OCI-LY1 (cell line): ENCODE measurements at regions not wholly inside any gene's neighbourhood (a gene's known extent, or its start where the extent isn't known, plus 50 kb on each side); places are given as distances from the start of the nearest gene placed in this dataset.

Experiments
- H2AFZ ChIP-seq: fragments of 200-600 bp; sonication (generic), shearing (Covaris generic); 2 replicates; pipeline ENCODE4 v1.6.0; 2014; ENCODE audit warnings: antibody characterized with exemption, mild to moderate bottlenecking, low read length
- H3F3A ChIP-seq: fragments of 200-600 bp; sonication (generic), shearing (Covaris generic); 2 replicates; pipeline ENCODE4 v1.6.0; 2014; ENCODE audit warnings: mild to moderate bottlenecking, antibody characterized with exemption, low read length, moderate library complexity; ENCODE audit not compliant: insufficient read depth
- H3K27ac ChIP-seq: fragments of 200-600 bp; sonication (generic); 2 replicates; pipeline ENCODE4 v1.5.1; 2014; ENCODE audit warnings: low read length, mixed run types, mild to moderate bottlenecking, low read depth; ENCODE audit not compliant: poor library complexity, severe bottlenecking
- H3K27me3 ChIP-seq: fragments of 200-600 bp; sonication (generic); 2 replicates; pipeline ENCODE4 v1.6.0; 2014; ENCODE audit warnings: antibody characterized with exemption, mild to moderate bottlenecking, low read length, moderate library complexity; ENCODE audit not compliant: insufficient read depth
- H3K36me3 ChIP-seq: fragments of 200-600 bp; sonication (generic); 2 replicates; pipeline ENCODE4 v1.6.1; 2014; ENCODE audit warnings: mild to moderate bottlenecking, antibody characterized with exemption, low read length, moderate library complexity, mixed read lengths; ENCODE audit not compliant: insufficient read depth
- H3K4me1 ChIP-seq: fragments of 200-600 bp; sonication (generic); 2 replicates; pipeline ENCODE4 v1.5.1; 2014; ENCODE audit warnings: mild to moderate bottlenecking, low read length, moderate library complexity; ENCODE audit not compliant: insufficient read depth, severe bottlenecking
- H3K4me2 ChIP-seq: fragments of 200-600 bp; sonication (generic), shearing (Covaris generic); 2 replicates; pipeline ENCODE4 v1.6.1; 2014; ENCODE audit warnings: low read length
- H3K4me3 ChIP-seq: fragments of 200-600 bp; sonication (generic); 2 replicates; pipeline ENCODE4 v1.5.1; 2014; ENCODE audit warnings: low read length, low read depth, mild to moderate bottlenecking, mixed read lengths; ENCODE audit not compliant: poor library complexity, severe bottlenecking
- H3K79me2 ChIP-seq: fragments of 200-600 bp; shearing (Covaris generic); 2 replicates; pipeline ENCODE4 v1.6.1; 2016; ENCODE audit warnings: mixed run types, low read length, mixed read lengths; ENCODE audit not compliant: insufficient read depth
- H3K9ac ChIP-seq: fragments of 200-600 bp; sonication (generic), shearing (Covaris generic); 2 replicates; pipeline ENCODE4 v1.6.1; 2014; ENCODE audit warnings: mild to moderate bottlenecking, low read length, mixed read lengths
- H3K9me2 ChIP-seq: fragments of 200-600 bp; sonication (generic), shearing (Covaris generic); 2 replicates; pipeline ENCODE4 v1.6.1; 2014; ENCODE audit warnings: low read depth, mild to moderate bottlenecking, low read length, mixed read lengths
- H3K9me3 ChIP-seq: fragments of 200-600 bp; shearing (Covaris generic); 2 replicates; pipeline ENCODE4 v1.6.1; 2014; ENCODE audit warnings: low read length, mixed read lengths
- H4K20me1 ChIP-seq: fragments of 200-600 bp; sonication (generic), shearing (Covaris generic); 2 replicates; pipeline ENCODE4 v1.6.0; 2016; ENCODE audit warnings: mild to moderate bottlenecking, low read length; ENCODE audit not compliant: insufficient read depth
- EZH2 ChIP-seq: fragments of 200-600 bp; sonication (generic), shearing (Covaris generic); IDR thresholded peaks from 2 replicates; pipeline ENCODE4 v1.8.0; 2017; ENCODE audit warnings: borderline replicate concordance, mixed run types, mild to moderate bottlenecking, antibody characterized with exemption, low read length, moderate library complexity, mixed read lengths
- TF ChIP-seq, protein P1 (sequence below): fragments of 200-600 bp; sonication (generic), shearing (Covaris generic); IDR thresholded peaks from 2 replicates; pipeline ENCODE4 v1.5.1; 2017; ENCODE audit warnings: mild to moderate bottlenecking, antibody characterized with exemption, low read length, moderate library complexity, mixed read lengths

DNA sequence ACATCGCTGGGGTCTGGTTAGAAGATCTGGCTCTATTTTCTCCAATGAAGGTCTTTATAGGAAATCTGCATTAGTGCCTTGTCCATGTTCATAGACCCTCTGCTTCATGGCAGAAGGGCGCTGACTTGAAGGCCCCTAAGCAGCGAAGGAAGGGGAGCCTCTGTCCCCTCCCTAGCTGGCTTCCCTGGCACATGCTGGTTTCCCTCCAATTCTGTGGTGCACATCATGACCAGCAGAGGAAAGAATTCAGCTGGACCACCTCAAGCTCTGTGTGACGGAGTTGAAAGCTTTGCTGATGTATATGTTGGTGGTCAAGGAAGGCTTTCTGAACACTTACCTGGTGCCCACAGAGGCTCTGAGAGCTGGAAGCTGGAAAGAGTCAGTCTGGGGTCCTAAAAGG is 129.7 kb upstream of the MYLIP start:
- no peak overlapping the region for H2AFZ ChIP-seq

GRCh38 chr6:15997586-15998388 is 131.1 kb upstream of the MYLIP start:
- no peak overlapping the region for H3K9ac ChIP-seq
- H3K4me3 ChIP-seq = no peak overlapping the region
- H3K36me3 ChIP-seq = no peaks in the 10 kb centered on the region
- no peaks in the 10 kb centered on the region for H3K9me2 ChIP-seq
- no peaks in the 10 kb centered on the region for H3K27me3 ChIP-seq
- no peak for TF ChIP-seq EZH2
- TF ChIP-seq, protein P1, sequence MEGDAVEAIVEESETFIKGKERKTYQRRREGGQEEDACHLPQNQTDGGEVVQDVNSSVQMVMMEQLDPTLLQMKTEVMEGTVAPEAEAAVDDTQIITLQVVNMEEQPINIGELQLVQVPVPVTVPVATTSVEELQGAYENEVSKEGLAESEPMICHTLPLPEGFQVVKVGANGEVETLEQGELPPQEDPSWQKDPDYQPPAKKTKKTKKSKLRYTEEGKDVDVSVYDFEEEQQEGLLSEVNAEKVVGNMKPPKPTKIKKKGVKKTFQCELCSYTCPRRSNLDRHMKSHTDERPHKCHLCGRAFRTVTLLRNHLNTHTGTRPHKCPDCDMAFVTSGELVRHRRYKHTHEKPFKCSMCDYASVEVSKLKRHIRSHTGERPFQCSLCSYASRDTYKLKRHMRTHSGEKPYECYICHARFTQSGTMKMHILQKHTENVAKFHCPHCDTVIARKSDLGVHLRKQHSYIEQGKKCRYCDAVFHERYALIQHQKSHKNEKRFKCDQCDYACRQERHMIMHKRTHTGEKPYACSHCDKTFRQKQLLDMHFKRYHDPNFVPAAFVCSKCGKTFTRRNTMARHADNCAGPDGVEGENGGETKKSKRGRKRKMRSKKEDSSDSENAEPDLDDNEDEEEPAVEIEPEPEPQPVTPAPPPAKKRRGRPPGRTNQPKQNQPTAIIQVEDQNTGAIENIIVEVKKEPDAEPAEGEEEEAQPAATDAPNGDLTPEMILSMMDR = no peak
- no peak overlapping the region for H2AFZ ChIP-seq
- no peaks in the 10 kb centered on the region for H3K4me1 ChIP-seq
- H3K4me2 ChIP-seq = no peak overlapping the region
- no peaks in the 10 kb centered on the region for H3K9me3 ChIP-seq
- no peaks in the 10 kb centered on the region for H3K79me2 ChIP-seq
- H3K27ac ChIP-seq = no peak overlapping the region
- no peaks in the 10 kb centered on the region for H3F3A ChIP-seq
- H4K20me1 ChIP-seq = no peaks in the 10 kb centered on the region

More for the DNA sequence above, 129.7 kb upstream of the MYLIP start:
- H3K36me3 ChIP-seq = no peaks in the 10 kb centered on the region
- no peak overlapping the region for H3K27ac ChIP-seq
- H3K4me3 ChIP-seq = no peak overlapping the region
- no peak overlapping the region for H3K4me2 ChIP-seq
- no peaks in the 10 kb centered on the region for H3K9me2 ChIP-seq
- no peak overlapping the region for H3K9ac ChIP-seq
- no peaks in the 10 kb centered on the region for H3K9me3 ChIP-seq
- H3K79me2 ChIP-seq = no peaks in the 10 kb centered on the region
- no peaks in the 10 kb centered on the region for H4K20me1 ChIP-seq
- H3F3A ChIP-seq = no peaks in the 10 kb centered on the region
- H3K27me3 ChIP-seq = no peaks in the 10 kb centered on the region
- H3K4me1 ChIP-seq = no peaks in the 10 kb centered on the region
- no peak for TF ChIP-seq EZH2
- TF ChIP-seq, protein P1 = no peak

- Histone ChIP-seq H3K4me1 (no peaks in the 10 kb centered on the region), H3K9ac (no peak overlapping the region), H3K27me3 (no peaks in the 10 kb centered on the region), H3K79me2 (no peaks in the 10 kb centered on the region), H3K9me2 (no peaks in the 10 kb centered on the region), H3F3A (no peaks in the 10 kb centered on the region), H4K20me1 (no peaks in the 10 kb centered on the region), H3K4me2 (no peak overlapping the region), H3K4me3 (no peak overlapping the region), H3K9me3 (no peaks in the 10 kb centered on the region), H2AFZ (no peak overlapping the region), H3K27ac (no peak overlapping the region), H3K36me3 (no peaks in the 10 kb centered on the region)
- no peak for TF ChIP-seq EZH2
These were observed 132.9 kb upstream of the MYLIP start for GRCh38 chr6:15996030-15996429.

DNA sequence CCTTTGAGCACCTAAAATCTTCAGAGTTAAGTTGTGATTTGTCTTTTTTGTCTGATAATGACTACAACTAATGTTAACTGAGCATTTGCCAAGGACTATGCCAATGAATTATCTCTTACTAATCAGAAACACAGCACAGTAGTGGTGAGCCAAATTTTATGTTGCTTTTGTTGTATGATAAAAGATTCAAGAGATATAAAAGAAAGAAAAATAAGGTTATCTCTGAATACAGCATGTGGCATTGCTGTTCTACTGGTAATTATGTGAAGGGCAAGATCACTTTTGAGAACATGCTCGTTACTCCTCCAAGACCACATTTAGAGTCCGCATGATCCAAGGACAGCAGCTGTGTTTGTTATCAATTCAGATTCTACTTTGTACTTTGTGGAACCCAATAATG is 133.4 kb upstream of the MYLIP start:
- H2AFZ ChIP-seq = no peak overlapping the region

More for the DNA sequence above, 133.4 kb upstream of the MYLIP start:
- no peak overlapping the region for H3K4me3 ChIP-seq
- H3K36me3 ChIP-seq = no peaks in the 10 kb centered on the region
- H3K4me1 ChIP-seq = no peaks in the 10 kb centered on the region
- H3F3A ChIP-seq = no peaks in the 10 kb centered on the region
- H4K20me1 ChIP-seq = no peaks in the 10 kb centered on the region
- no peak for TF ChIP-seq EZH2
- TF ChIP-seq, protein P1 = no peak
- H3K27me3 ChIP-seq = no peaks in the 10 kb centered on the region
- no peak overlapping the region for H3K27ac ChIP-seq
- no peaks in the 10 kb centered on the region for H3K79me2 ChIP-seq
- no peaks in the 10 kb centered on the region for H3K9me2 ChIP-seq
- no peaks in the 10 kb centered on the region for H3K9me3 ChIP-seq
- no peak overlapping the region for H3K4me2 ChIP-seq
- no peak overlapping the region for H3K9ac ChIP-seq
